ENCODE measurements at regions not wholly inside any gene's neighbourhood (a gene's known extent, or its start where the extent isn't known, plus 50 kb on each side); places are given as distances from the start of the nearest gene placed in this dataset.
A peak's percentile ranks its signal among the peaks of the same experiment; 100 is the strongest.
"Not testable (repeated sequence)": the region's sequence is repeated elsewhere in the genome, so short reads cannot be mapped to it uniquely, and the experiment has no call there.

DNA sequence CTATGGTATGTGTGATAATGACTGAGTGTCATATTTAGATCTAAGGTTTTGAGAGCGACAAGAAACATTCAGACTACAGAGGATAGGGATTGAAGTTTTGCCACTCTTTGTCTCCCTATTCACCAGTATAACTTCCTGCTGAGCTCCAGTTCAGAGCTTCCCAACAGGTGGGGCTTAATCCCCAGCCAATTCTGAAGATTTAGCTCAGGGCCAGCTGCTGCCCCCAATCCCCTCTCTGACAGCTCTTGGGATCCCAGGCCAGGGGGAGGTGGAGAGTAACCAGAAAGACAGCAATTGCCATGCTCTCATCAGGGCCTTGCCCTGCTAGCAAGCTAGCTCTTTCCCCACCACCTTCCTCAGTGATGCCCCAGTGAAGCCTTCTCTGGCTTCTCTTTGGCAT is 57.8 kb downstream of the TRIL start:
- Histone ChIP-seq H3K27me3 (ENCODE audit: control insufficient read depth in 3 of 3, insufficient read depth in 3 of 3, low read length in 3 of 3) (no peaks in the 10 kb centered on the region), H3K36me3 (ENCODE audit: control insufficient read depth in 3 of 3, insufficient read depth in 2 of 3, low read depth in 1 of 3, low read length in 3 of 3) (no peaks in the 10 kb centered on the region), H3K4me1 (ENCODE audit: control insufficient read depth in 3 of 3, insufficient read depth in 2 of 3, low read depth in 1 of 3, low read length in 2 of 3) (no peaks in the 10 kb centered on the region), H3K9me3 (ENCODE audit: control insufficient read depth in 2 of 2, insufficient read depth in 1 of 2, low read depth in 1 of 2, low read length in 1 of 2) (no peaks in the 10 kb centered on the region), H3K4me3 (ENCODE audit: low read depth in 1 of 3, low read length in 3 of 3) (no peak overlapping the region), H3K27ac (ENCODE audit: low read depth in 1 of 3, low read length in 2 of 3) (no peak overlapping the region)
- DNase-seq (no peak), FAIRE-seq (no peak)
- WGBS, 3 donors: 83 to 95% (median 94%) methylated on average over 1 of the region's 1 CpG

DNA sequence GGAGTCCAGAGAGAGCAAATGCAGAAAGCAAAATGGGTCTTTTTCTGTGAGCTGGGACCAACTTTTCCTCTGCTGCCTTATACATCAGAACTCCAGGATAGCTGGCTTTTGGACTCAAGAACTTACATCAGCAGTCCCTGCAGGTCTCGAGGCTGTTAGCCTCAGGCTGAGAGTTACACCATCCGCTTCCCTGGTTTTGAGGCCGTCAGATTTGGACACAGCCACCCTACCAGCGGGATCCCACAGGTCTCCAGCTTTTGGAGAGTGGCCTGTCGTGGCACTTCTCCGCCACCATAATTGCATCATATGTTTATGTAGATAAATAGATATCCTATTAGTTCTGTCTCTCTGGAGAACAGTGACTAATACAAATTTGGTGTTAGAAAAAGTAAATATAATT is 64.2 kb downstream of the TRIL start:
- DNase-seq: no peak
- WGBS, 3 donors: 88 to 90% (median 89%) methylated on average over 6 of the region's 6 CpGs

DNA sequence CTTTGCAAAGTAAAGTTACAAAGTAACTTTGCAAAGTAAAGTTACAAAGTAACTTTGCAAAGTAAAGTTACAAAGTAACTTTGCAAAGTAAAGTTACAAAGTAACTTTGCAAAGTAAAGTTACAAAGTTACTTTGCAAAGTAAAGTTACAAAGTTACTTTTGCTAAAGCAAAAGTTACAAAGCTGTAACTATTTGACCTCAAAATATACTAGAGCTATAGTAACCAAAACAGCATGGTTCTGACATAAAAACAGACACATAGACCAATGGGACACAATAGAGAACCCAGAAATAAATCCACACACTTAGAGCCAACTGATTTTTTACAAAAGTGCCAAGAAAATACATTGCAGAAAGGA is 66.3 kb downstream of the TRIL start:
- H3K36me3 ChIP-seq (ENCODE audit: control insufficient read depth in 3 of 3, insufficient read depth in 2 of 3, low read depth in 1 of 3, low read length in 3 of 3): not testable (repeated sequence)

More for the DNA sequence above, 64.2 kb downstream of the TRIL start:
- peaks cover 0 to 8% (median 0%) of the 10 kb centered on the region in 3 donors for H3K4me1 ChIP-seq (ENCODE audit: control insufficient read depth in 3 of 3, insufficient read depth in 2 of 3, low read depth in 1 of 3, low read length in 2 of 3)
- no peak overlapping the region for H3K27ac ChIP-seq (ENCODE audit: low read depth in 1 of 3, low read length in 2 of 3)
- H3K27me3 ChIP-seq (ENCODE audit: control insufficient read depth in 3 of 3, insufficient read depth in 3 of 3, low read length in 3 of 3): no peaks in the 10 kb centered on the region
- no peak overlapping the region for H3K4me3 ChIP-seq (ENCODE audit: low read depth in 1 of 3, low read length in 3 of 3)
- no peaks in the 10 kb centered on the region for H3K9me3 ChIP-seq (ENCODE audit: control insufficient read depth in 2 of 2, insufficient read depth in 1 of 2, low read depth in 1 of 2, low read length in 1 of 2)
- H3K36me3 ChIP-seq (ENCODE audit: control insufficient read depth in 3 of 3, insufficient read depth in 2 of 3, low read depth in 1 of 3, low read length in 3 of 3): no peaks in the 10 kb centered on the region
- no peak for FAIRE-seq

DNA sequence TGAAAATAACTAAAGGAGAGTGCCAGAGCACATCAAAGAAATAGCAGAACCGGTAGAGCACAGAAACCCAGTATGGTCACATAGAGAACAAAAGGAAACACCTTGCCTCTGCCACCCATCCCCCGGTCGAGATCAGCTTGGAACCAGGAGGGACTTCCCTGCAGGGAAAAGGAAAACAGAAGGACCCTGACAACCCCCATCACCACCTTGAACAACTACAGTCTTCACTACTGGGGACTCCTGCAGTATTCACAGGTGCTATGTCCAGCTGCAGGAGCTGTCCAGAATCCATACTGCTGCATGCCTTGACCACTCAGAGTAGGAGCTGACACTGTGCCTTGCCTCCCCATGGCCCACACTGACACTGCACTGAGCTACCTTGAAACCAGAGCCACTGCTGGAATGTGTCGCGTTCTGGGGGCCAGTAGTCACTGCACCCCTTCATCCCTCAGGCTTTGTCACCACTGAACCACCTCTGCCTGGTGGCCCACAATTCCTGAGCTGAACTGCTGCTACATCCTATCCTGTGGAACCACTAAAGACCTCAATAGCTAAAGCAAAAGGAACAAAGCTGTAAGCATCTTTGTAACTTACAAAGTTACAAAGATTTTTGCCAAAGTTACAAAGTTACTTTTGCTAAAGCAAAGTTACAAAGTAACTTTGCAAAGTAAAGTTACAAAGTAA is 66.8 kb downstream of the TRIL start:
- H3K27me3 ChIP-seq (ENCODE audit: control insufficient read depth in 3 of 3, insufficient read depth in 3 of 3, low read length in 3 of 3): no peaks in the 10 kb centered on the region
- no peaks in the 10 kb centered on the region for H3K36me3 ChIP-seq (ENCODE audit: control insufficient read depth in 3 of 3, insufficient read depth in 2 of 3, low read depth in 1 of 3, low read length in 3 of 3)
- peak overlapping the region in 1 of 3 donors; percentile 30 for H3K27ac ChIP-seq (ENCODE audit: low read depth in 1 of 3, low read length in 2 of 3)
- H3K4me1 ChIP-seq (ENCODE audit: control insufficient read depth in 3 of 3, insufficient read depth in 2 of 3, low read depth in 1 of 3, low read length in 2 of 3): peaks cover 0 to 8% (median 0%) of the 10 kb centered on the region in 3 donors
- no peak overlapping the region for H3K4me3 ChIP-seq (ENCODE audit: low read depth in 1 of 3, low read length in 3 of 3)
- WGBS, 3 donors: 55 to 70% (median 63%) methylated on average over 5 of the region's 5 CpGs
- DNase-seq (peak in 1 of 2 donors; percentile 14), FAIRE-seq (no peak)
- no peaks in the 10 kb centered on the region for H3K9me3 ChIP-seq (ENCODE audit: control insufficient read depth in 2 of 2, insufficient read depth in 1 of 2, low read depth in 1 of 2, low read length in 1 of 2)

More for the DNA sequence above, 66.3 kb downstream of the TRIL start:
- H3K9me3 ChIP-seq (ENCODE audit: control insufficient read depth in 2 of 2, insufficient read depth in 1 of 2, low read depth in 1 of 2, low read length in 1 of 2); FAIRE-seq; DNase-seq; H3K4me1 ChIP-seq (ENCODE audit: control insufficient read depth in 3 of 3, insufficient read depth in 2 of 3, low read depth in 1 of 3, low read length in 2 of 3); H3K27me3 ChIP-seq (ENCODE audit: control insufficient read depth in 3 of 3, insufficient read depth in 3 of 3, low read length in 3 of 3); H3K4me3 ChIP-seq (ENCODE audit: low read depth in 1 of 3, low read length in 3 of 3); H3K27ac ChIP-seq (ENCODE audit: low read depth in 1 of 3, low read length in 2 of 3): not testable (repeated sequence)

DNA sequence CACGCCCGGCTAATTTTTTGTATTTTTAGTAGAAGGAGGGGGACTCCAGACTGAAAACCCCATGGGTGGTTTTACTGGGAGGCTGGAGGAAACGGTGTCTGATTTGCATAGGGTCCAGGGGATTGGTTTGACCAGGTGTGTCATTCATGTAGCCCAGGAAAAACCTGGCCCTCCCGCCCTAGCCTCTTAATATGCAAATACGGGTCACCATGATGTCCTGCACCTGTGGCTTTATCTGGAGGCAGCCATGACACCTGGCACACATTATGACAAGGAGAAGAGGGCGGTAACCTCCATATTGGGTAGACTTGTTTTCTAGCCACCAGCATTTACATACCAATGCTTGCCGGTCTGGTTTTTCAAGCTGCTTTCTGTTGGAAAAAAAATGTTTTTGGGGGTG is 68.0 kb downstream of the TRIL start:
- FAIRE-seq (no peak), DNase-seq (no peak)
- no peak overlapping the region for H3K4me3 ChIP-seq (ENCODE audit: low read depth in 1 of 3, low read length in 3 of 3)
- no peaks in the 10 kb centered on the region for H3K9me3 ChIP-seq (ENCODE audit: control insufficient read depth in 2 of 2, insufficient read depth in 1 of 2, low read depth in 1 of 2, low read length in 1 of 2)
- H3K36me3 ChIP-seq (ENCODE audit: control insufficient read depth in 3 of 3, insufficient read depth in 2 of 3, low read depth in 1 of 3, low read length in 3 of 3): no peaks in the 10 kb centered on the region
- H3K4me1 ChIP-seq (ENCODE audit: control insufficient read depth in 3 of 3, insufficient read depth in 2 of 3, low read depth in 1 of 3, low read length in 2 of 3): peaks cover 0 to 8% (median 0%) of the 10 kb centered on the region in 3 donors
- 71 to 85% (median 72%) methylated on average over 7 of the region's 7 CpGs for WGBS, 3 donors
- no peak overlapping the region for H3K27ac ChIP-seq (ENCODE audit: low read depth in 1 of 3, low read length in 2 of 3)
- no peaks in the 10 kb centered on the region for H3K27me3 ChIP-seq (ENCODE audit: control insufficient read depth in 3 of 3, insufficient read depth in 3 of 3, low read length in 3 of 3)

DNA sequence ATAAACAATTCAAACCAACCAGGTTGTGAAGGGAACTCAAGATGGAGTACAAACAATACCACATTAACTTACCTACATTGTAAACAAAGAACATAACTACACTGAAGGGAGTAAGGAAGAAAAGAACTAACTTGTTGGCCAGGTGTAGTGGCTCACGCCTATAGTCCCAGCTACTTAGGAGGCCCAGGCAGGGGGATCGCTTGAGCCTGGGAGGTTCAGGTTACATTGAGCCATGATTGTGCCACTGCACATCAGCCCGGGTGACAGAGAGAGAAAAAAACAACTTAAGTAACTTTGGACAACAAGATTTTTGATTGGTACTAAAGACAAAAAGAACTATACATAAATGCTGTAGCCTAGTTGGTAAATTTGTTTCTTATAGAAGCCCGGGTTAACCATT is 68.8 kb downstream of the TRIL start:
- WGBS, 3 donors: 78 to 83% (median 79%) methylated on average over 4 of the region's 4 CpGs
- no peak for FAIRE-seq

DNA sequence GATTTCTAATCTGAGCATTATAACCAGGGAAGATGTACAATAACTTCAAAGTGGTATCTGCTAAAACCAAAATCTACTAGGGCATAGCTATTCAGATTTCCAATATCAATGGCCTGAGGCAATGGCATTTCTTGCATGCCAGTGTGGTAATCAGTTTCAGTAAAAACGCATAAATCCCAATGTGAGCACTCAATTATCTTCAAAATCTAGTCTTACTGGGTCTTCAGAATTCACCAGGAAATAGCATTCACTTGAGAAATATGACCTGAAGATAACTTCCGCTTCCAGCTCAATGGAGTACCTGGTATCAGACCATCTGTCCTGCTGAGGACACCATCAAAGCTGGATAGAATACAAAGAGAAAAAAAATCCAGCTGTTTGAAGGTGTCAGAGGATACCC is 72.4 kb downstream of the TRIL start:
- WGBS, 3 donors: 82 to 93% (median 84%) methylated on average over 2 of the region's 2 CpGs
- no peaks in the 10 kb centered on the region for H3K9me3 ChIP-seq (ENCODE audit: control insufficient read depth in 2 of 2, insufficient read depth in 1 of 2, low read depth in 1 of 2, low read length in 1 of 2)
- H3K36me3 ChIP-seq (ENCODE audit: control insufficient read depth in 3 of 3, insufficient read depth in 2 of 3, low read depth in 1 of 3, low read length in 3 of 3): no peaks in the 10 kb centered on the region
- H3K4me1 ChIP-seq (ENCODE audit: control insufficient read depth in 3 of 3, insufficient read depth in 2 of 3, low read depth in 1 of 3, low read length in 2 of 3): no peaks in the 10 kb centered on the region
- H3K4me3 ChIP-seq (ENCODE audit: low read depth in 1 of 3, low read length in 3 of 3): no peak overlapping the region
- peaks cover 0 to 2% (median 0%) of the 10 kb centered on the region in 3 donors for H3K27me3 ChIP-seq (ENCODE audit: control insufficient read depth in 3 of 3, insufficient read depth in 3 of 3, low read length in 3 of 3)
- no peak for FAIRE-seq
- no peak overlapping the region for H3K27ac ChIP-seq (ENCODE audit: low read depth in 1 of 3, low read length in 2 of 3)
- DNase-seq: no peak

More for the DNA sequence above, 68.8 kb downstream of the TRIL start:
- no peak overlapping the region for H3K4me3 ChIP-seq (ENCODE audit: low read depth in 1 of 3, low read length in 3 of 3)
- H3K4me1 ChIP-seq (ENCODE audit: control insufficient read depth in 3 of 3, insufficient read depth in 2 of 3, low read depth in 1 of 3, low read length in 2 of 3): peaks cover 0 to 8% (median 0%) of the 10 kb centered on the region in 3 donors
- DNase-seq: no peak
- H3K9me3 ChIP-seq (ENCODE audit: control insufficient read depth in 2 of 2, insufficient read depth in 1 of 2, low read depth in 1 of 2, low read length in 1 of 2): no peaks in the 10 kb centered on the region
- no peaks in the 10 kb centered on the region for H3K27me3 ChIP-seq (ENCODE audit: control insufficient read depth in 3 of 3, insufficient read depth in 3 of 3, low read length in 3 of 3)
- no peak overlapping the region for H3K27ac ChIP-seq (ENCODE audit: low read depth in 1 of 3, low read length in 2 of 3)
- H3K36me3 ChIP-seq (ENCODE audit: control insufficient read depth in 3 of 3, insufficient read depth in 2 of 3, low read depth in 1 of 3, low read length in 3 of 3): no peaks in the 10 kb centered on the region

DNA sequence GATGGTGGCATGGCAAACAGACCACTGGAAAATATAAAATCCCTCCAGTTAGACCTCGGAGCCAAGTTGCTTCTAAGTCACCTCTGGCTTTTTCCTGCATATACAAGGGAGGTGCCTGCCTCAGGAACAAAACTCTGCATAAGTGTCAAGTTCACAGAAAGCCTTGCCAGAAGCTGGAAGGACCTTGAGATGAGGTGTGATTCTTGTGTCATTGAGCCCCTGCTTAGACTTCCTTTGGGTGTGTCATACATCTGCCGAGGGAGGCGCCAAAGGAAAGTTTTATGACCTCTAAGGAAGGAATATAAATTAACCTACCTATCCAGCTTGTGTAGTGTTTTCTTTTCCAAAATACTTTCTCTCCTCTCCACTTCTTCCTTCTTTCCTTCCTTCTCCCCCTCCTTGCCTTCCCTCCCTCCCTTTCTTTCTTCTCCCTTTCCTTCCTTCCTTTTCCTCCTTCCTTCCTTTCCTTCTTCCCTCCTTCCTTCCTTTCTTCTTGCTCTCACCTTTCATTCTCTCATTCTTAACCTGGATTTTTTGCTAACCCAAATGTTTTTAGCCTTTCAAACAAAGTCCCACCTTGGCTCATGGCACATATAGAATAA is 75.2 kb downstream of the TRIL start:
- Histone ChIP-seq H3K36me3 (ENCODE audit: control insufficient read depth in 3 of 3, insufficient read depth in 2 of 3, low read depth in 1 of 3, low read length in 3 of 3) (no peaks in the 10 kb centered on the region), H3K4me3 (ENCODE audit: low read depth in 1 of 3, low read length in 3 of 3) (no peak overlapping the region), H3K4me1 (ENCODE audit: control insufficient read depth in 3 of 3, insufficient read depth in 2 of 3, low read depth in 1 of 3, low read length in 2 of 3) (no peaks in the 10 kb centered on the region), H3K27me3 (ENCODE audit: control insufficient read depth in 3 of 3, insufficient read depth in 3 of 3, low read length in 3 of 3) (peaks cover 0 to 6% (median 0%) of the 10 kb centered on the region in 3 donors), H3K27ac (ENCODE audit: low read depth in 1 of 3, low read length in 2 of 3) (no peak overlapping the region), H3K9me3 (ENCODE audit: control insufficient read depth in 2 of 2, insufficient read depth in 1 of 2, low read depth in 1 of 2, low read length in 1 of 2) (no peaks in the 10 kb centered on the region)
- DNase-seq: peak; percentile 10 to 20
- no peak for FAIRE-seq
- WGBS, 3 donors: 33 to 59% (median 38%) methylated on average over 3 of the region's 3 CpGs

DNA sequence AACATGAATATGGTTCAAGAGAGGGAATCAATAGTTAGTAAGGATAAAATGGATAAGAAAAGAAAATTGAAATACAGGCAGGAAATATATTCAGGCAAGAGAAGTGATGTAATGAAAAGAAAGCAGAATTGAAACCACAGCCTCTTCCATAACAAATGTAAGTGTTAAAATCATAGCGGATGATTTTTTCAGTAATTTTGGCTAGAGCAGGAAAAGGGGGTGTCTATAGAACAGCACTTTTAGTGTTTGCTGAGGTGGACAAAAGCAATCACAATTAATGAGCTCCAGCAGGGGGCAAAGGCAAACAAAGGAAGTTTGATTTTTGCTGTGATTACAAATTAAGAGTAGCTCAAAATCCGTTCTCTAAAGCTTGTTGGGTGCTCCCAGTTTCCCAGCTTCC is 79.0 kb downstream of the TRIL start:
- DNase-seq (no peak), FAIRE-seq (no peak)
- no peaks in the 10 kb centered on the region for H3K36me3 ChIP-seq (ENCODE audit: control insufficient read depth in 3 of 3, insufficient read depth in 2 of 3, low read depth in 1 of 3, low read length in 3 of 3)
- H3K4me1 ChIP-seq (ENCODE audit: control insufficient read depth in 3 of 3, insufficient read depth in 2 of 3, low read depth in 1 of 3, low read length in 2 of 3): no peaks in the 10 kb centered on the region
- H3K27me3 ChIP-seq (ENCODE audit: control insufficient read depth in 3 of 3, insufficient read depth in 3 of 3, low read length in 3 of 3): peaks cover 0 to 6% (median 0%) of the 10 kb centered on the region in 3 donors
- WGBS, 3 donors: 44 to 54% (median 52%) methylated on average over 2 of the region's 2 CpGs
- H3K27ac ChIP-seq (ENCODE audit: low read depth in 1 of 3, low read length in 2 of 3): no peak overlapping the region
- no peak overlapping the region for H3K4me3 ChIP-seq (ENCODE audit: low read depth in 1 of 3, low read length in 3 of 3)
- H3K9me3 ChIP-seq (ENCODE audit: control insufficient read depth in 2 of 2, insufficient read depth in 1 of 2, low read depth in 1 of 2, low read length in 1 of 2): no peaks in the 10 kb centered on the region
